ENCODE measurements at regions not wholly inside any gene's neighbourhood (a gene's known extent, or its start where the extent isn't known, plus 50 kb on each side); places are given as distances from the start of the nearest gene placed in this dataset.
"Not testable (repeated sequence)": the region's sequence is repeated elsewhere in the genome, so short reads cannot be mapped to it uniquely, and the experiment has no call there.

GRCh38 chr2:111623380-111623779, 260.6 kb downstream of the ANAPC1 start:
- CTCF ChIA-PET, result no interaction called here
- H3K27me3 Mint-ChIP-seq (ENCODE audit: unreplicated experiment), result no peaks in the 10 kb centered on the region
- peaks cover 50% of the 10 kb centered on the region for H3K4me1 Mint-ChIP-seq (ENCODE audit: low read depth, unreplicated experiment)
- BruUV-seq (replicated peaks), result no TSS peak
- TF ChIP-seq CTCF (IDR thresholded peaks at IDR 0.05; ENCODE audit: unreplicated experiment), result no peak
- no peak overlapping the region for H3K4me3 Mint-ChIP-seq (ENCODE audit: low read depth, unreplicated experiment)
- no peak overlapping the region for H3K27ac Mint-ChIP-seq (ENCODE audit: unreplicated experiment)
- H3K9me3 Mint-ChIP-seq (ENCODE audit: low read depth, unreplicated experiment), result peaks cover 6% of the 10 kb centered on the region
- no peak for DNase-seq
- H3K36me3 Mint-ChIP-seq (ENCODE audit: insufficient read depth, unreplicated experiment), result no peaks in the 10 kb centered on the region
- intact Hi-C loops (cut with micrococcal nuclease; ENCODE audit: unreplicated experiment), result no loop called here

- Mint-ChIP-seq H3K36me3 (ENCODE audit: insufficient read depth, unreplicated experiment) (no peaks in the 10 kb centered on the region), H3K9me3 (ENCODE audit: low read depth, unreplicated experiment) (peaks cover 10% of the 10 kb centered on the region), H3K4me3 (ENCODE audit: low read depth, unreplicated experiment) (no peak overlapping the region), H3K4me1 (ENCODE audit: low read depth, unreplicated experiment) (peaks cover 38% of the 10 kb centered on the region), H3K27ac (ENCODE audit: unreplicated experiment) (no peak overlapping the region), H3K27me3 (ENCODE audit: unreplicated experiment) (no peaks in the 10 kb centered on the region)
- no TSS peak for BruUV-seq (replicated peaks)
- DNase-seq, result no peak
- no peak for TF ChIP-seq CTCF (IDR thresholded peaks at IDR 0.05; ENCODE audit: unreplicated experiment)
- CTCF ChIA-PET, result interaction anchor here (0.8 to 1.6 kb wide), 3 partner anchors 35 to 1752 kb away, joined by 3 to 7 read pairs (median 6); no protein-coding TSS in a partner anchor
- intact Hi-C loops (cut with micrococcal nuclease; ENCODE audit: unreplicated experiment), result no loop called here
Measured at GRCh38 chr2:111624411-111625156, 259.4 kb downstream of the ANAPC1 start.

- H3K9me3 Mint-ChIP-seq (ENCODE audit: low read depth, unreplicated experiment); BruUV-seq (replicated peaks); H3K36me3 Mint-ChIP-seq (ENCODE audit: insufficient read depth, unreplicated experiment); intact Hi-C loops (cut with micrococcal nuclease; ENCODE audit: unreplicated experiment); DNase-seq; H3K4me3 Mint-ChIP-seq (ENCODE audit: low read depth, unreplicated experiment); H3K27ac Mint-ChIP-seq (ENCODE audit: unreplicated experiment); H3K27me3 Mint-ChIP-seq (ENCODE audit: unreplicated experiment): not testable (repeated sequence)
- CTCF ChIA-PET, result interaction anchor here (0.8 to 1.6 kb wide), 2 partner anchors 34 to 1751 kb away, joined by 6 to 7 read pairs; no protein-coding TSS in a partner anchor
- H3K4me1 Mint-ChIP-seq (ENCODE audit: low read depth, unreplicated experiment), result peaks cover 34% of the 10 kb centered on the region
Measured at GRCh38 chr2:111625157-111625537, 258.8 kb downstream of the ANAPC1 start.

GRCh38 chr2:111626037-111626864, 257.7 kb downstream of the ANAPC1 start:
- H3K4me3 Mint-ChIP-seq (ENCODE audit: low read depth, unreplicated experiment), result no peak overlapping the region
- no peaks in the 10 kb centered on the region for H3K27me3 Mint-ChIP-seq (ENCODE audit: unreplicated experiment)
- H3K27ac Mint-ChIP-seq (ENCODE audit: unreplicated experiment), result no peak overlapping the region
- DNase-seq, result no peak
- CTCF ChIA-PET, result no interaction called here
- no peaks in the 10 kb centered on the region for H3K36me3 Mint-ChIP-seq (ENCODE audit: insufficient read depth, unreplicated experiment)
- BruUV-seq (replicated peaks), result no TSS peak
- H3K4me1 Mint-ChIP-seq (ENCODE audit: low read depth, unreplicated experiment), result peaks cover 25% of the 10 kb centered on the region
- intact Hi-C loops (cut with micrococcal nuclease; ENCODE audit: unreplicated experiment), result no loop called here
- H3K9me3 Mint-ChIP-seq (ENCODE audit: low read depth, unreplicated experiment), result peaks cover 10% of the 10 kb centered on the region
- TF ChIP-seq CTCF (IDR thresholded peaks at IDR 0.05; ENCODE audit: unreplicated experiment), result no peak

GRCh38 chr2:111626865-111627163, 257.2 kb downstream of the ANAPC1 start:
- H3K27me3 Mint-ChIP-seq (ENCODE audit: unreplicated experiment), result no peaks in the 10 kb centered on the region
- no peak overlapping the region for H3K27ac Mint-ChIP-seq (ENCODE audit: unreplicated experiment)
- H3K9me3 Mint-ChIP-seq (ENCODE audit: low read depth, unreplicated experiment), result peaks cover 10% of the 10 kb centered on the region
- TF ChIP-seq CTCF (IDR thresholded peaks at IDR 0.05; ENCODE audit: unreplicated experiment), result no peak
- CTCF ChIA-PET, result no interaction called here
- no peak for DNase-seq
- no peak overlapping the region for H3K4me3 Mint-ChIP-seq (ENCODE audit: low read depth, unreplicated experiment)
- intact Hi-C loops (cut with micrococcal nuclease; ENCODE audit: unreplicated experiment), result no loop called here
- no TSS peak for BruUV-seq (replicated peaks)
- no peaks in the 10 kb centered on the region for H3K36me3 Mint-ChIP-seq (ENCODE audit: insufficient read depth, unreplicated experiment)
- peaks cover 25% of the 10 kb centered on the region for H3K4me1 Mint-ChIP-seq (ENCODE audit: low read depth, unreplicated experiment)
